ENCODE measurements at regions not wholly inside any gene's neighbourhood (a gene's known extent, or its start where the extent isn't known, plus 50 kb on each side); places are given as distances from the start of the nearest gene placed in this dataset.

DNA sequence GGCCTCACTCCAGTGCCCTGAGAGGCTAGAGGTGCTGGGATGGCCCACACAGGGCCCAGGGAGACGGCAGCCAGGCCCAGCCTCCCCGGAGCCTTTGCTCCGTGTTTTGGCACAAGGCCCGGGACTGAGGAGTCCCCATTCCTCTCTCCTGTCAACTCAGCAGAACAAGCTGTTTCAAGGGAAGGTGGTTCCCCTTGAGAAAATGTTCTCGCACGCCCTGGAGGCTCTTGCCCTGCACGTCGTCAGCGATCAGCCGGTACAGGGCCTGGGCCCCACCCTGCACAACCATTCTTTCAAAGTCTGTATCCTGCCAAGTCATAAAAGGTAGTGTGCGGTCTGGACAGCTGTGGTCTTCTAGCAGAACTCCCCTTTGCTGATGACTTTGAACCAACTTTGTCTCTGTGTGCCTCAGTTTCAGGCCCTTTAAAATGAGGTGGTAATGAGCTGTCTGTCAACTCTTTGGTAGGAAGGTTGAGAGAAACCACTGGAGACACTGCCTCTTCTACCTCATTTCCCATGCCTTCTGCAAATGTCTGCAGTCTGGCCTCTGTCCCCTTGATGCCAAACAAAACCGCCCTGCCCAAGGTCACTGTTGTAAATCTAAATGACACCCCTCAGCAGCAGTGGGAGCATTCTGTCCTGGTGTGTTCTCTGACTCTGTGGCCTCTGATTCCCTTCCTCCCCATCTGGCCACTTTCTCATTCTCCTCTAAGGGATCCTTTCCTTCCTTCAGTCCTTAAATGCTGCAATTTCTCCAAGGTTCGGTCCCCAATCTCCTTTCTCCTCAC lies 138.6 kb upstream of the JUN start:
- TF ChIP-seq, protein P1, sequence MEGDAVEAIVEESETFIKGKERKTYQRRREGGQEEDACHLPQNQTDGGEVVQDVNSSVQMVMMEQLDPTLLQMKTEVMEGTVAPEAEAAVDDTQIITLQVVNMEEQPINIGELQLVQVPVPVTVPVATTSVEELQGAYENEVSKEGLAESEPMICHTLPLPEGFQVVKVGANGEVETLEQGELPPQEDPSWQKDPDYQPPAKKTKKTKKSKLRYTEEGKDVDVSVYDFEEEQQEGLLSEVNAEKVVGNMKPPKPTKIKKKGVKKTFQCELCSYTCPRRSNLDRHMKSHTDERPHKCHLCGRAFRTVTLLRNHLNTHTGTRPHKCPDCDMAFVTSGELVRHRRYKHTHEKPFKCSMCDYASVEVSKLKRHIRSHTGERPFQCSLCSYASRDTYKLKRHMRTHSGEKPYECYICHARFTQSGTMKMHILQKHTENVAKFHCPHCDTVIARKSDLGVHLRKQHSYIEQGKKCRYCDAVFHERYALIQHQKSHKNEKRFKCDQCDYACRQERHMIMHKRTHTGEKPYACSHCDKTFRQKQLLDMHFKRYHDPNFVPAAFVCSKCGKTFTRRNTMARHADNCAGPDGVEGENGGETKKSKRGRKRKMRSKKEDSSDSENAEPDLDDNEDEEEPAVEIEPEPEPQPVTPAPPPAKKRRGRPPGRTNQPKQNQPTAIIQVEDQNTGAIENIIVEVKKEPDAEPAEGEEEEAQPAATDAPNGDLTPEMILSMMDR (IDR thresholded peaks at IDR 0.05), result no peak
- TF ChIP-seq POLR2A (IDR thresholded peaks at IDR 0.05), result no peak

Measured in uterus (tissue), 2 donors.